Tibial nerve (tissue), 4 donors: ENCODE measurements at regions not wholly inside any gene's neighbourhood (a gene's known extent, or its start where the extent isn't known, plus 50 kb on each side); places are given as distances from the start of the nearest gene placed in this dataset.

Experiments used
- EP300 ChIP-seq, 2 donors: sonication (generic); formaldehyde crosslinking; IDR thresholded peaks; one replicate each; pipeline ENCODE4 v1.6.1; 2017; ENCODE audit warnings: antibody characterized with exemption in 2 of 2, mild to moderate bottlenecking in 1 of 2
- POLR2A ChIP-seq, 2 donors: fragments of 450-650 bp; IDR thresholded peaks; one replicate each; pipeline ENCODE4 v1.6.1; 2017; ENCODE audit warnings: antibody characterized with exemption in 2 of 2, mild to moderate bottlenecking in 2 of 2, moderate library complexity in 2 of 2
- TF ChIP-seq, protein P1 (sequence below), 5 experiments: fragments of 200-600 bp in 3 of 5; fragments of 450-650 bp in 2 of 5; sonication (generic) in 3 of 5; IDR thresholded peaks; one replicate each; pipeline ENCODE4 v1.5.1; 2016 to 2019; ENCODE audit warnings: antibody characterized with exemption in 5 of 5, mild to moderate bottlenecking in 3 of 5, moderate library complexity in 2 of 5

- TF ChIP-seq, protein P1, sequence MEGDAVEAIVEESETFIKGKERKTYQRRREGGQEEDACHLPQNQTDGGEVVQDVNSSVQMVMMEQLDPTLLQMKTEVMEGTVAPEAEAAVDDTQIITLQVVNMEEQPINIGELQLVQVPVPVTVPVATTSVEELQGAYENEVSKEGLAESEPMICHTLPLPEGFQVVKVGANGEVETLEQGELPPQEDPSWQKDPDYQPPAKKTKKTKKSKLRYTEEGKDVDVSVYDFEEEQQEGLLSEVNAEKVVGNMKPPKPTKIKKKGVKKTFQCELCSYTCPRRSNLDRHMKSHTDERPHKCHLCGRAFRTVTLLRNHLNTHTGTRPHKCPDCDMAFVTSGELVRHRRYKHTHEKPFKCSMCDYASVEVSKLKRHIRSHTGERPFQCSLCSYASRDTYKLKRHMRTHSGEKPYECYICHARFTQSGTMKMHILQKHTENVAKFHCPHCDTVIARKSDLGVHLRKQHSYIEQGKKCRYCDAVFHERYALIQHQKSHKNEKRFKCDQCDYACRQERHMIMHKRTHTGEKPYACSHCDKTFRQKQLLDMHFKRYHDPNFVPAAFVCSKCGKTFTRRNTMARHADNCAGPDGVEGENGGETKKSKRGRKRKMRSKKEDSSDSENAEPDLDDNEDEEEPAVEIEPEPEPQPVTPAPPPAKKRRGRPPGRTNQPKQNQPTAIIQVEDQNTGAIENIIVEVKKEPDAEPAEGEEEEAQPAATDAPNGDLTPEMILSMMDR (IDR thresholded peaks at IDR 0.05), result no peak
- TF ChIP-seq POLR2A (IDR thresholded peaks at IDR 0.05) (no peak), EP300 (IDR thresholded peaks at IDR 0.05) (no peak)
These were observed 192.8 kb upstream of the TBC1D5 start for GRCh38 chr3:17935222-17935621.
